ENCODE measurements at regions not wholly inside any gene's neighbourhood (a gene's known extent, or its start where the extent isn't known, plus 50 kb on each side); places are given as distances from the start of the nearest gene placed in this dataset.

GRCh38 chr11:127733552-127733951 lies 733.0 kb upstream of the KIRREL3 start:
- H3K27ac ChIP-seq: no peak overlapping the region
- no peak overlapping the region for H3K4me3 ChIP-seq
- WGBS, 2 donors: 5 to 10% methylated on average over 4 of the region's 4 CpGs
- no peaks in the 10 kb centered on the region for H3K9me3 ChIP-seq
- no peaks in the 10 kb centered on the region for H3K4me1 ChIP-seq
- H3K36me3 ChIP-seq: no peaks in the 10 kb centered on the region
- TF ChIP-seq, protein P1, sequence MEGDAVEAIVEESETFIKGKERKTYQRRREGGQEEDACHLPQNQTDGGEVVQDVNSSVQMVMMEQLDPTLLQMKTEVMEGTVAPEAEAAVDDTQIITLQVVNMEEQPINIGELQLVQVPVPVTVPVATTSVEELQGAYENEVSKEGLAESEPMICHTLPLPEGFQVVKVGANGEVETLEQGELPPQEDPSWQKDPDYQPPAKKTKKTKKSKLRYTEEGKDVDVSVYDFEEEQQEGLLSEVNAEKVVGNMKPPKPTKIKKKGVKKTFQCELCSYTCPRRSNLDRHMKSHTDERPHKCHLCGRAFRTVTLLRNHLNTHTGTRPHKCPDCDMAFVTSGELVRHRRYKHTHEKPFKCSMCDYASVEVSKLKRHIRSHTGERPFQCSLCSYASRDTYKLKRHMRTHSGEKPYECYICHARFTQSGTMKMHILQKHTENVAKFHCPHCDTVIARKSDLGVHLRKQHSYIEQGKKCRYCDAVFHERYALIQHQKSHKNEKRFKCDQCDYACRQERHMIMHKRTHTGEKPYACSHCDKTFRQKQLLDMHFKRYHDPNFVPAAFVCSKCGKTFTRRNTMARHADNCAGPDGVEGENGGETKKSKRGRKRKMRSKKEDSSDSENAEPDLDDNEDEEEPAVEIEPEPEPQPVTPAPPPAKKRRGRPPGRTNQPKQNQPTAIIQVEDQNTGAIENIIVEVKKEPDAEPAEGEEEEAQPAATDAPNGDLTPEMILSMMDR (IDR thresholded peaks at IDR 0.05): no peak
- TF ChIP-seq POLR2A (IDR thresholded peaks at IDR 0.05): no peak
- DNase-seq: no peak
- intact Hi-C loops (cut with DNase I): no loop called here
- no peaks in the 10 kb centered on the region for H3K27me3 ChIP-seq

DNA sequence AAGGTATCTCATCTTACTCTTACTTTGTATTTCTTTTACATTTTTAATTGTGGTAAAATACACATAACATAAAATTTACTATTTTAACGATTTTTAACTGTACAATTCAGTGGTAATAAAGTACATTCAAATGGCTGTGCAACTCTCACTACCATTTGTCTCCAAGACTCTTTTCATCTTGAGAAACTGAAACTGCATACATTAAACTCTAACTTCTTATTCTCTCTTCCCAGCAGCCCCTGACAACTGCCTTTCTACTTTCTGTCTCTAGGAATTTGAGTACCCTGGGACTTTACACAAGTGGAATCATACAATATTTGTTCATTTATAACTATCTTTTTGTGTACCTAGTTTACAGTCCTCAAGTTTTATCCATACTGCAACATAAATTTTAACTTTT lies 725.8 kb upstream of the KIRREL3 start:
- intact Hi-C loops (cut with DNase I): no loop called here
- Histone ChIP-seq H3K36me3 (no peaks in the 10 kb centered on the region), H3K4me3 (no peak overlapping the region), H3K9me3 (no peaks in the 10 kb centered on the region), H3K4me1 (no peaks in the 10 kb centered on the region), H3K27me3 (no peaks in the 10 kb centered on the region), H3K27ac (no peak overlapping the region)
- DNase-seq: no peak
- 49 to 59% methylated on average over 1 of the region's 1 CpG for WGBS, 2 donors
- TF ChIP-seq, protein P1 (IDR thresholded peaks at IDR 0.05): no peak
- no peak for TF ChIP-seq POLR2A (IDR thresholded peaks at IDR 0.05)

DNA sequence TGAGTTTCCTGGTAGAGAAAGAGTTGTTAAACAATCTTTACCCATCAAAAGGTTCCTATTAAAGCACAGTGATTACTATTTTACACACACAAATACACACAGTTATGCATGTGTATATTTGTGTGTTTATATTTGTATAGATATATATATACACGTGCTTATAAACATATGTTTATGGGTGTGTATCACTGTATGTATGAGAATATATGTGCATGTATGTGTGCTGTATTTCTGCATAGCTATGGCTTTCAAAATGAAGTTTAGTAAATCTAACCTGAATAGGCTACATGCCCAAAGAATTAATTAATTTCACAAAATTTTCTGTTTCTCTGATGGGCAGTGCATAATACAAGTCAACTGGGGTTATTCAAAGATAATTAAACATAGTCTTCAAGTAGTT lies 723.1 kb upstream of the KIRREL3 start:
- TF ChIP-seq, protein P1 (IDR thresholded peaks at IDR 0.05): no peak
- no peak for TF ChIP-seq POLR2A (IDR thresholded peaks at IDR 0.05)
- DNase-seq: no peak
- Histone ChIP-seq H3K27me3 (no peaks in the 10 kb centered on the region), H3K4me3 (no peak overlapping the region), H3K9me3 (no peaks in the 10 kb centered on the region), H3K27ac (no peak overlapping the region), H3K36me3 (no peaks in the 10 kb centered on the region), H3K4me1 (no peaks in the 10 kb centered on the region)
- 68 to 75% methylated on average over 1 of the region's 1 CpG for WGBS, 2 donors
- intact Hi-C loops (cut with DNase I): no loop called here

DNA sequence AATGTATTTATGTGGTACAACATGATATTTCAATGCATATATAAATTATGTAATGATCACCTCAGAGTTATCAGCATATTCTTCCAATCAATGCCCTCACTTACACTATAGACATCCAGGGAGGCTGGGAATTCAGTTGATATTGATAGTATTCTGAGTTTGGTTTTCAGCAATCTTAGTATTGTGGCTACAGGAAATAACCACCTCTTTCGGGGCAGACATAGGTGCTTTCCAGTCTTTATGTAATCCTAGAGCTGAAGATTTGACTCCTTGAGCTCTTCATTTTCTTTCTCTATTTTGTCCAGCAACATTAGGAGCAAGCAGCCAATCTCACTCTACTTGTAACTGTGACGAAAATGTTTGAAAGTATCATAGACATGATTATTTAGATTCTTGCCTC lies 712.7 kb upstream of the KIRREL3 start:
- H3K4me3 ChIP-seq: no peak overlapping the region
- intact Hi-C loops (cut with DNase I): no loop called here
- H3K27me3 ChIP-seq: no peaks in the 10 kb centered on the region
- H3K27ac ChIP-seq: no peak overlapping the region
- H3K36me3 ChIP-seq: no peaks in the 10 kb centered on the region
- no peak for DNase-seq
- H3K4me1 ChIP-seq: no peaks in the 10 kb centered on the region
- TF ChIP-seq POLR2A (IDR thresholded peaks at IDR 0.05): no peak
- TF ChIP-seq, protein P1 (IDR thresholded peaks at IDR 0.05): no peak
- WGBS, 2 donors: 76 to 85% methylated on average over 2 of the region's 2 CpGs
- no peaks in the 10 kb centered on the region for H3K9me3 ChIP-seq

DNA sequence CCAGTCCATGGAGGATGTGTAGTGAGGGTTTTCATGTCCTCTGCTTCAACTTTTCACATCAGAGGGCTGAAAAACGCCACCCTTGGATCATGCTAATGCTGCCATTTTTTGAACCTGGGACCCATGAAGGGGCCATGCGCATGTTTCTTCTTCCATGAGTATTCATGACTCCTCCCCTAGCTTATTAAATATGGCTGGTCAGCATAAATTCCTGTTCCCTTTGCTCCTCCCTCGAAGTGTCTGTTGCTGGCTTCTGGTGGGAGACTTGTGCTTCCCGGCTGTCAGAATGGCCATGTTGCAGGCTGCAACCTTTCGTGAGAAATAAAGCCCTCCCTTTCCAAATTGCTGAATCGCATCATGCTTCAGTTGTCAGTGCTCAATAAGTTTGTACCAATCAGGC lies 711.2 kb upstream of the KIRREL3 start:
- Histone ChIP-seq H3K9me3 (no peaks in the 10 kb centered on the region), H3K36me3 (no peaks in the 10 kb centered on the region), H3K4me1 (no peaks in the 10 kb centered on the region), H3K27ac (no peak overlapping the region), H3K4me3 (no peak overlapping the region), H3K27me3 (no peaks in the 10 kb centered on the region)
- TF ChIP-seq, protein P1 (IDR thresholded peaks at IDR 0.05): no peak
- TF ChIP-seq POLR2A (IDR thresholded peaks at IDR 0.05): no peak
- no peak for DNase-seq
- WGBS, 2 donors: 80 to 83% methylated on average over 6 of the region's 6 CpGs
- intact Hi-C loops (cut with DNase I): no loop called here
